Effector memory CD8-positive, alpha-beta T cell (primary cell): ENCODE measurements at regions not wholly inside any gene's neighbourhood (a gene's known extent, or its start where the extent isn't known, plus 50 kb on each side); places are given as distances from the start of the nearest gene placed in this dataset.
"Not testable (repeated sequence)": the region's sequence is repeated elsewhere in the genome, so short reads cannot be mapped to it uniquely, and the experiment has no call there.

Source experiments
- ATAC-seq: fragments of 150-1000 bp; cut with Tn5 transposase; replicated peaks from 2 replicates; pipeline ENCODE4 v1.10.0; 2021; ENCODE audit warnings: mild to moderate bottlenecking, moderate library complexity
- DNase-seq, 3 experiments: peaks; one replicate each; pipeline ENCODE4 v3.0.0; 2021
- H3K27ac Mint-ChIP-seq, 2 donors: one replicate each; pipeline ENCODE4 v1.8.0; 2022; ENCODE audit warnings: mild to moderate bottlenecking in 2 of 2, mixed read lengths in 2 of 2, moderate library complexity in 2 of 2
- H3K27me3 Mint-ChIP-seq, 2 donors: one replicate each; pipeline ENCODE4 v1.8.0; 2022; ENCODE audit warnings: mixed read lengths in 2 of 2
- H3K36me3 Mint-ChIP-seq: one replicate; pipeline ENCODE4 v1.8.0; 2022; ENCODE audit warnings: mild to moderate bottlenecking, moderate library complexity, mixed read lengths; ENCODE audit not compliant: insufficient read depth
- H3K4me1 Mint-ChIP-seq, 2 donors: one replicate each; pipeline ENCODE4 v1.8.0; 2022; ENCODE audit warnings: low read depth in 2 of 2, mixed read lengths in 2 of 2
- H3K4me3 Mint-ChIP-seq, 2 donors: one replicate each; pipeline ENCODE4 v1.8.0; 2022; ENCODE audit warnings: mild to moderate bottlenecking in 2 of 2, mixed read lengths in 2 of 2, moderate library complexity in 2 of 2
- H3K9me3 Mint-ChIP-seq, 2 donors: one replicate each; pipeline ENCODE4 v1.8.0; 2022; ENCODE audit warnings: mixed read lengths in 2 of 2

- Mint-ChIP-seq H3K4me3 (no peak overlapping the region), H3K27ac (no peak overlapping the region), H3K36me3 (no peaks in the 10 kb centered on the region), H3K27me3 (peaks cover 0 to 19% of the 10 kb centered on the region in 2 donors), H3K4me1 (peaks cover 1 to 7% of the 10 kb centered on the region in 2 donors), H3K9me3 (no peaks in the 10 kb centered on the region)
- DNase-seq, result no peak
- ATAC-seq, result no peak
Measured at GRCh38 chr16:85526185-85526974, 86.7 kb upstream of the GSE1 start.

- Mint-ChIP-seq H3K27ac (no peak overlapping the region), H3K36me3 (no peaks in the 10 kb centered on the region), H3K9me3 (no peaks in the 10 kb centered on the region), H3K4me3 (no peak overlapping the region), H3K27me3 (peaks cover 0 to 19% of the 10 kb centered on the region in 2 donors), H3K4me1 (peaks cover 1 to 7% of the 10 kb centered on the region in 2 donors)
- DNase-seq (no peak), ATAC-seq (no peak)
Measured at GRCh38 chr16:85527042-85527766, 85.9 kb upstream of the GSE1 start.

GRCh38 chr16:85527767-85528297, 85.3 kb upstream of the GSE1 start:
- no peak overlapping the region for H3K27ac Mint-ChIP-seq
- H3K36me3 Mint-ChIP-seq, result no peaks in the 10 kb centered on the region
- no peak overlapping the region for H3K4me3 Mint-ChIP-seq
- ATAC-seq, result no peak
- H3K9me3 Mint-ChIP-seq, result no peaks in the 10 kb centered on the region
- DNase-seq, result no peak
- peaks cover 0 to 19% of the 10 kb centered on the region in 2 donors for H3K27me3 Mint-ChIP-seq
- peaks cover 1 to 2% of the 10 kb centered on the region in 2 donors for H3K4me1 Mint-ChIP-seq

GRCh38 chr16:85528528-85529387, 84.4 kb upstream of the GSE1 start:
- H3K27me3 Mint-ChIP-seq, result peaks cover 0 to 19% of the 10 kb centered on the region in 2 donors
- DNase-seq (peak; percentile 22 to 33 (median 26)), ATAC-seq (peak; percentile 50)
- peak overlapping the region in 1 of 2 donors; percentile 63 for H3K27ac Mint-ChIP-seq
- H3K36me3 Mint-ChIP-seq, result no peaks in the 10 kb centered on the region
- peaks cover 0 to 1% of the 10 kb centered on the region in 2 donors for H3K4me1 Mint-ChIP-seq
- H3K4me3 Mint-ChIP-seq, result no peak overlapping the region
- H3K9me3 Mint-ChIP-seq, result no peaks in the 10 kb centered on the region

- no peaks in the 10 kb centered on the region for H3K9me3 Mint-ChIP-seq
- H3K36me3 Mint-ChIP-seq, result no peaks in the 10 kb centered on the region
- DNase-seq (no peak), ATAC-seq (no peak)
- H3K27ac Mint-ChIP-seq, result no peak overlapping the region
- peaks cover 0 to 1% of the 10 kb centered on the region in 2 donors for H3K4me1 Mint-ChIP-seq
- no peak overlapping the region for H3K4me3 Mint-ChIP-seq
- H3K27me3 Mint-ChIP-seq, result peaks cover 0 to 19% of the 10 kb centered on the region in 2 donors
Measured at GRCh38 chr16:85529489-85530369, 83.4 kb upstream of the GSE1 start.

GRCh38 chr16:85530370-85530739, 82.8 kb upstream of the GSE1 start:
- no peak overlapping the region for H3K27ac Mint-ChIP-seq
- DNase-seq, result no peak
- no peak overlapping the region for H3K4me3 Mint-ChIP-seq
- H3K4me1 Mint-ChIP-seq, result peaks cover 0 to 1% of the 10 kb centered on the region in 2 donors
- no peaks in the 10 kb centered on the region for H3K9me3 Mint-ChIP-seq
- ATAC-seq, result no peak
- no peaks in the 10 kb centered on the region for H3K36me3 Mint-ChIP-seq
- peaks cover 0 to 19% of the 10 kb centered on the region in 2 donors for H3K27me3 Mint-ChIP-seq

GRCh38 chr16:85531516-85531915, 81.6 kb upstream of the GSE1 start:
- Mint-ChIP-seq H3K27me3 (peaks cover 0 to 10% of the 10 kb centered on the region in 2 donors), H3K4me1 (peaks cover 1 to 8% of the 10 kb centered on the region in 2 donors), H3K27ac (no peak overlapping the region), H3K36me3 (no peaks in the 10 kb centered on the region), H3K4me3 (no peak overlapping the region), H3K9me3 (no peaks in the 10 kb centered on the region)
- DNase-seq (no peak), ATAC-seq (no peak)

- ATAC-seq, result no peak
- Mint-ChIP-seq H3K9me3 (no peaks in the 10 kb centered on the region), H3K36me3 (no peaks in the 10 kb centered on the region), H3K27ac (no peak overlapping the region), H3K27me3 (peaks cover 0 to 9% of the 10 kb centered on the region in 2 donors), H3K4me3 (no peak overlapping the region), H3K4me1 (peaks cover 1 to 10% of the 10 kb centered on the region in 2 donors)
- DNase-seq, result no peak
Measured at GRCh38 chr16:85532147-85532546, 81.0 kb upstream of the GSE1 start.

- not testable (repeated sequence) for DNase-seq, H3K36me3 Mint-ChIP-seq, ATAC-seq, H3K9me3 Mint-ChIP-seq, H3K27ac Mint-ChIP-seq, H3K4me1 Mint-ChIP-seq, H3K4me3 Mint-ChIP-seq, H3K27me3 Mint-ChIP-seq
Measured at GRCh38 chr16:85533593-85533992, 79.5 kb upstream of the GSE1 start.

GRCh38 chr16:85534536-85535351, 78.4 kb upstream of the GSE1 start:
- Mint-ChIP-seq H3K27ac (no peak overlapping the region), H3K27me3 (no peaks in the 10 kb centered on the region), H3K9me3 (no peaks in the 10 kb centered on the region), H3K36me3 (no peaks in the 10 kb centered on the region), H3K4me1 (peaks cover 0 to 10% of the 10 kb centered on the region in 2 donors), H3K4me3 (no peak overlapping the region)
- ATAC-seq, result no peak
- DNase-seq, result no peak

GRCh38 chr16:85535352-85536072, 77.6 kb upstream of the GSE1 start:
- H3K4me3 Mint-ChIP-seq, result no peak overlapping the region

More at GRCh38 chr16:85535352-85536072, 77.6 kb upstream of the GSE1 start:
- ATAC-seq, result no peak
- Mint-ChIP-seq H3K27ac (no peak overlapping the region), H3K27me3 (no peaks in the 10 kb centered on the region), H3K4me1 (peaks cover 0 to 10% of the 10 kb centered on the region in 2 donors), H3K36me3 (no peaks in the 10 kb centered on the region), H3K9me3 (peaks cover 0 to 2% of the 10 kb centered on the region in 2 donors)
- DNase-seq, result no peak
